Glutamatergic neuron (in vitro differentiated cells): ENCODE measurements at regions not wholly inside any gene's neighbourhood (a gene's known extent, or its start where the extent isn't known, plus 50 kb on each side); places are given as distances from the start of the nearest gene placed in this dataset.
A peak's percentile ranks its signal among the peaks of the same experiment; 100 is the strongest.

ENCODE experiments used
- DNase-seq: peaks from one replicate; pipeline ENCODE4 v3.0.0; 2022
- H3K27ac Mint-ChIP-seq: one replicate; pipeline ENCODE4 v1.8.0; 2020; ENCODE audit warnings: mild to moderate bottlenecking, mixed read lengths, inconsistent platforms; ENCODE audit not compliant: unreplicated experiment
- H3K27me3 Mint-ChIP-seq: one replicate; pipeline ENCODE4 v1.8.0; 2020; ENCODE audit warnings: mild to moderate bottlenecking, moderate library complexity, mixed read lengths, inconsistent platforms; ENCODE audit not compliant: unreplicated experiment
- H3K36me3 Mint-ChIP-seq: one replicate; pipeline ENCODE4 v1.8.0; 2020; ENCODE audit warnings: mild to moderate bottlenecking, mixed read lengths, inconsistent platforms; ENCODE audit not compliant: unreplicated experiment
- H3K4me1 Mint-ChIP-seq: one replicate; pipeline ENCODE4 v1.8.0; 2020; ENCODE audit warnings: mild to moderate bottlenecking, low read depth, mixed read lengths, inconsistent platforms; ENCODE audit not compliant: unreplicated experiment
- H3K4me3 Mint-ChIP-seq: one replicate; pipeline ENCODE4 v1.8.0; 2020; ENCODE audit warnings: mild to moderate bottlenecking, mixed read lengths, inconsistent platforms; ENCODE audit not compliant: unreplicated experiment
- H3K9me3 Mint-ChIP-seq: one replicate; pipeline ENCODE4 v1.8.0; 2020; ENCODE audit warnings: mild to moderate bottlenecking, moderate library complexity, mixed read lengths, inconsistent platforms; ENCODE audit not compliant: unreplicated experiment
- CTCF ChIP-seq: fragments of 200-600 bp; sonication (generic); IDR thresholded peaks from one replicate; pipeline ENCODE4 v1.5.0; 2021; ENCODE audit not compliant: partially characterized antibody, unreplicated experiment

DNA sequence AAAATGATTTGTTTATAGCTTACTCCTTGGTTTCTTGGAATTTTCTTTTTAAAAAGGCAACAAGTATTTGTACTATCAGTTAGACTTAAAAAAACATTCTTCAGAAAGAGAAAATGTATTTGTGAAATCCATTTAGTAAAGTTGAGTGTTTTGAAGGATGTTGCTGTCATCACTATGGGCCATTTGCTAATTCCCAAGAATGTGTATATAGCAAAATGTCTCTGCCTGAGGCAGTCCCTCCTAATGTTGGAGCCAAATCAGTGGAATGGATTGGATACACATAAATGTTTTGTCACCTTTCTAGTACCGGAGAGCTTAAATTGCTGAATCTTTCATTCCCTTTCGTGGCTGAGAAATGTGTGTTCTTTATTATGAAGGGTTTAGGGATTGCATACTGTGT is 890.2 kb upstream of the ZEB2 start:
- TF ChIP-seq CTCF, result no peak
- no peak for DNase-seq
- H3K9me3 Mint-ChIP-seq, result peaks cover 5% of the 10 kb centered on the region
- peaks cover 10% of the 10 kb centered on the region for H3K36me3 Mint-ChIP-seq
- H3K4me3 Mint-ChIP-seq, result no peak overlapping the region
- H3K4me1 Mint-ChIP-seq, result peaks cover 11% of the 10 kb centered on the region
- H3K27me3 Mint-ChIP-seq, result peaks cover 4% of the 10 kb centered on the region
- H3K27ac Mint-ChIP-seq, result no peak overlapping the region

- TF ChIP-seq CTCF, result no peak
- Mint-ChIP-seq H3K4me3 (no peak overlapping the region), H3K9me3 (peaks cover 7% of the 10 kb centered on the region), H3K4me1 (peaks cover 16% of the 10 kb centered on the region), H3K27me3 (peaks cover 4% of the 10 kb centered on the region), H3K27ac (no peak overlapping the region), H3K36me3 (peaks cover 7% of the 10 kb centered on the region)
- DNase-seq, result no peak
Observed at GRCh38 chr2:145408980-145409379, 889.1 kb upstream of the ZEB2 start.

- DNase-seq, result peak; percentile 51
- H3K9me3 Mint-ChIP-seq, result peaks cover 3% of the 10 kb centered on the region
- H3K36me3 Mint-ChIP-seq, result no peaks in the 10 kb centered on the region
- H3K27me3 Mint-ChIP-seq, result peaks cover 4% of the 10 kb centered on the region
- no peak for TF ChIP-seq CTCF
- H3K4me1 Mint-ChIP-seq, result peaks cover 16% of the 10 kb centered on the region
- peak overlapping the region; percentile 69 for H3K4me3 Mint-ChIP-seq
- H3K27ac Mint-ChIP-seq, result peak overlapping the region; percentile 86
Observed at GRCh38 chr2:145404690-145405089, 884.8 kb upstream of the ZEB2 start.

DNA sequence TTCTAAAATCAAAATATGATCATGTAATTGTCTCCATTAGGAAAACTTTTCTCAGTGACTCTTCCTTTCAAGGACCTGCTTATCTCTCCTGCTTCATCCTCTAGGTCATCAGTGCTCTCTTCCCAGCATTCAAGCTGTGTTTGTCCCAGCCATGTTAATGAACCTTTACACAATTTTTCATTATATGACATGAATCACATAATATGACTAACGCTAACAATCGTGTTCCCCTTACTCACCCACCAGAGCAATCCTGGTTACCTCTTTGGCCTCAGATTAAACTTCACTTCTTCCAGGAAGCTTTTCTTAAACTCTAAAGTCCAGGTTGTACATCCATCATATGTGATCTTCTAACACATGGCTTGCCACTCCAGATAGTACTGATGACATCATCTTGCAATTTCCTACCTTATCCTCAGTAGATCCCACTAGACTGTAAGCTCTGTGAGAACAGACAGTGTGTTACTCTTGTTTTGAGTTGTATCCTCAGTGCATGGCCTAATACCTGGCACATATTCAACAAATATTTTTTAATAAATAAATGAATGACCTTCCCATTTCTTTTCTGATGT is 882.9 kb upstream of the ZEB2 start:
- Mint-ChIP-seq H3K9me3 (peaks cover 3% of the 10 kb centered on the region), H3K36me3 (no peaks in the 10 kb centered on the region), H3K4me1 (peaks cover 16% of the 10 kb centered on the region), H3K27me3 (peaks cover 4% of the 10 kb centered on the region), H3K4me3 (no peak overlapping the region), H3K27ac (no peak overlapping the region)
- no peak for DNase-seq
- no peak for TF ChIP-seq CTCF

GRCh38 chr2:145399131-145399530 is 879.2 kb upstream of the ZEB2 start:
- peaks cover 1% of the 10 kb centered on the region for H3K9me3 Mint-ChIP-seq
- no peaks in the 10 kb centered on the region for H3K27me3 Mint-ChIP-seq
- peaks cover 2% of the 10 kb centered on the region for H3K4me1 Mint-ChIP-seq
- H3K27ac Mint-ChIP-seq, result no peak overlapping the region
- H3K4me3 Mint-ChIP-seq, result no peak overlapping the region
- no peak for TF ChIP-seq CTCF
- H3K36me3 Mint-ChIP-seq, result no peaks in the 10 kb centered on the region
- no peak for DNase-seq
